Activated CD4-positive, alpha-beta T cell treated with anti-CD3 and anti-CD28 coated beads, Interleukin-2, amount 50 U/mL, for 48 hours (primary cell): ENCODE measurements at regions not wholly inside any gene's neighbourhood (a gene's known extent, or its start where the extent isn't known, plus 50 kb on each side); places are given as distances from the start of the nearest gene placed in this dataset.
"Not testable (repeated sequence)": the region's sequence is repeated elsewhere in the genome, so short reads cannot be mapped to it uniquely, and the experiment has no call there.

Experiments
- DNase-seq, 2 experiments: peaks; one replicate each; pipeline ENCODE4 v3.0.0-alpha.2; 2020

DNA sequence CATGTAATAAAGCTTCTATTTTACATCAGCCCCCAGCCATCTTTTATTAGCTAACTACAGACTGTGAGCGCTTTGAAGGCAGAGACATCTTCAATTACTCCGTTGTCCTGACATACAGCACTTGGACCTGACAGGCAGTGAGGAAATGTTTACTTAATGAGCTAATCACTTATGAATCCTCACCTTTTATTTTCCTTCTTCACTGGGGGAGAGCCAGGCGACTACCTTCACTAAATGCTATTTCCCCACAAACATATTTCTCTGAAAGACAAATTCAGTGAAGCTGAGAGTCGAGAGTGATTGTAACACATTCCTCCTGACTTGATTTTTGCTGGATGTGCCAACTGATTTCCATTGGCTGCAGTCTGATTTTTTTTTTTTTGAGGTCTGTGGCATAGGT, 192.1 kb upstream of the CLINT1 start:
- DNase-seq = no peak

DNA sequence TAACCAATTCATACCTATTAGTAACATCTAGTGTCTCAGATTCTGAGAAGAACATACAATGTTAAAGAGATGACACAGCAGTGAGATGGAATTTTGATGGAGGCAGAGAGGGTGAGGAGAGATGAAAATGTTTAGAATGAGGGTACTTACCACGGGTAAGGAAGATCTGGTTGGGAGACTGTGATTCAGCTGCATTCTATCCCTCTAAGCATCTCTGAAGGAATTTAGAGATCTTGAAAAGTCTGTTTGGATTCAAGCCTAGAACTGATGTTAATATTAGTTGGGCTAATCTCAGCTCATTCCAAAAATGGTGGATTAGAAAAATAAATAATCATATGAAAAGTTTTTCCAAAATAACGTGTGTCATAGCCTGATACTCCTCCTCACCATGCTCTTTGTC, 191.5 kb upstream of the CLINT1 start:
- DNase-seq = no peak

DNA sequence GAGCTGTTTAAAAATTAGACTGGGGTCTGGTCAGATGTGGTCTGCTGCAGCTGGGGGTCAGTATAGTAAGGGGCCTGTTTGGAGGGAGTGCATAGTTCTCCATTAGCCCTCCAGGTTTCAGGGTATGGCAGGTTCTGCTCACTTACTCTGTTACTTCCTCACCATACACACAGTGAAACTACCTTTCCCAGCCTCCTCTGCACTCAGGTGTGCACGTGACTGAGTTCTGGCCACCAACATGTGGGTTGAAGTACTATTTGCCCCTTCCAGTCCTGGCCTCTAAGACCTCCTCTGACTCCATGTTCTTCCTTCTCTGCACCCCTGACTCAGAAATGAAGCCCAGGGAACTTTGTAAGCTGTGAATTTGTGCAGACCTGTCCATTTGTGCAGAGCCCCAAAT, 190.5 kb upstream of the CLINT1 start:
- no peak for DNase-seq

DNA sequence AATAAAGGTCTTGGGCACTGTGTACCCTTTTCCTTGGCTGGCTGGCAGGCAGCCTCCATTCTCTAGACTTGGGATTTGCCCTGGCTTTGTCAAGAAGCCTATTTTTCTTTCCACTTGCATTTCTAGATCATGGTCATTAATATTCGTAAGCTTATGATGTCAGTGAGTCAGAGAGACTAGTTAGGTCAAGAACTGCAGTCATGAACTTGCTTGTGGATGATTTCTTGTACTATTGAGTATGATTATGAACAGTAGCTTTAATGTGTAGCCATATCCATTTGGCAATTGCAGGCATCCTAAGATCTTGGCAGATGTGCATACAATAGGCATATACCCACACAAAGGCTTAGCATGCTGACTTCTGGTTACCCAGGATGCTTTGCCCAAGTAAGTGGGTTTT, 186.8 kb upstream of the CLINT1 start:
- no peak for DNase-seq

DNA sequence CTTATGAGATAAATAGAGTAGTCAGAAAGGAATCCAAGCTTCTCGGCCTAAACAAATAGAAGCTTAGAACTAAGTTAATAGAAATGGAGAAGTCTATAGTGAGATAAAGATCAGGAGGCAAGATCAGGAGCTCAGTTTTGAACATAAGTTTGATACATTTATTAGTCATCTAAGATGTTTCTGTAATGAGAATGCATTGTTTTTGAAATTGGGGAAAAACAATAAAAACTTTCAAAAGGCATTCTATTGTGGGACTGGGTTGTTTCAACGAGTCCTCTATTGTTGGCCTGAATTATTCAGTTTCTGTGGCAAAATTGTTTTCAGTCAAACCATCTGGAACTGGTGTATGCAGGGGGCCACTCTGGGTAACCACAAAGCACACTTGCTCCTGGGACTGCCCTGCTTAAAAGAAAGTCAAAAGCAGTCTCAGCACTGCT, 181.0 kb upstream of the CLINT1 start:
- DNase-seq = no peak

DNA sequence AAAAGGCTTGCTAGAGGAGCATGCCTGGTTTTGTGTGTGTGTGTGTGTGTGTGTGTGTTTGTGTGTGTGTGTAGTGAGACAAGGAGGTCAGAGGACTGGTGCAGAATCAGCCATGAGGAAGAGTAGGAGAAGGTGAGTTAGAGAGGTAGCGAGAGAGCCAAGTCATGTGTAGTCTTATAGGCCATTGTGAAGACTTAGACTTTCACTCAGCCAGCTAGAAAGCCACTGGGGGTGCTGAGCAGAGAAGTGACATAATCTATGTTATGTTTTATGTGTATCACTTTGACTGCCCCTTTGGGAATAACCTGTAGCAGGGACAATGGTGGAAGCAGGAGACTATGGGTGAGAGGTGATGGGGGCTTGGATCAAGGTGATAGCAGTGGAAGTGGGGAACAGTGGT, 180.5 kb upstream of the CLINT1 start:
- DNase-seq = no peak

DNA sequence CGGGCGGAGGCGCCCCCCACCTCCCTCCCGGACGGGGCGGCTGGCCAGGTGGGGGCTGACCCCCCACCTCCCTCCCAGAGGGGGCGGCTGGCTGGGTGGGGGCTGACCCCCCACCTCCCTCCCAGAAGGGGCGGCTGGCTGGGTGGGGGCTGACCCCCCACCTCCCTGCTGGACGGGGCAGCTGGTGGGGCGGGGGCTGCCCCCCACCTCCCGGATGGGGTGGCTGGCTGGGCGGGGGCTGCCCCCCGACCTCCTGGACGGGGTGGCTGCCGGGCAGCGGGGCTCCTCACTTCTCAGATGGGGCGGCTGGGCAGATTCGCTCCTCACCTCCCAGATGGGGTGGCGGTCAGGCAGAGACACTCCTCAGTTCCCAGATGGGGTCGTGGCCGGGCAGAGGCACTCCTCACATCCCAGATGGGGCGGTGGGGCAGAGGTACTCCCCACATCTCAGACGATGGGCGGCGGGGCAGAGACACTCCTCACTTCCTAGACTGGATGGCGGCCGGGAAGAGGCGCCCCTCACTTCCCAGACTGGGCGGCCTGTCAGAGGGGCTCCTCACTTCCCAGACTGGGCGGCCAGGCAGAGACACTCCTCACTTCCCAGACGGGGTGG, 178.1 kb upstream of the CLINT1 start:
- not testable (repeated sequence) for DNase-seq

DNA sequence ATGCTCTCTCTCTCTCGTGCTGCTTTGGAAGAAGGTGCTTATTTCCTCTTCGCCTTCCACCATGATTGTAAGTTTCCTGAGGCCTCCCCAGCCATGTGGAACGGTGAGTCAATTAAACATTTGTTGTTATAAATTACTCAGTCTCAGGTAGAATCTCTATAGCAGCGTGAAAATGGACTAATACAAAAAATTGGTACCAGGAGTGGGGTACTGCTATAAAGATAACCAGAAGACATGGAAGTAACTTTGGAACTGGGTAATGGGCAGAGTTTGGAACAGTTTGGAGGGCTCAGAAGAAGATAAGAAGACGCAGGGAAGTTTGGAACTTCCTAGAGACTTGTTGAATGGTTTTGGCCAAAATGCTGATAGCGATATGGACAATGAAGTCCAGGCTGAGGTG, 175.6 kb upstream of the CLINT1 start:
- DNase-seq = not testable (repeated sequence)

DNA sequence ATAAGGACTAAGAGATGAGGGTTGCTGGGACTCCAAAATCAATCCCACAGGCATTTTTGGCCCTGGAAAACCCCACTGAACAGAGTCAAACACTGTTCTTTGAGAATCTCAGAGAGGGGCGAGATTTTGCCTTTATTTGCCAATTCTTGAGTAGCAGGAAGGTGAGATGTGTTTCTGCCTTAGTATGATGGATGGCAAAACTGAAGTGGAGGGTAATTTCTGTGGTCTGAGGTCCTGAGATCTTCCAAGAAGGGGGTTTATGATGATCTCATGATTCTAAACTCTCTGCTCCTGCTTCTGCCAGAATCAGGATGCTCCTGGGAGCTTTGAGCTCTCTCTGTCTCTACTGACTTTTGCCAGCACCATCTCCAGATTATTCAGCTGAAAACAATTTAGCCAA, 174.8 kb upstream of the CLINT1 start:
- DNase-seq = no peak

DNA sequence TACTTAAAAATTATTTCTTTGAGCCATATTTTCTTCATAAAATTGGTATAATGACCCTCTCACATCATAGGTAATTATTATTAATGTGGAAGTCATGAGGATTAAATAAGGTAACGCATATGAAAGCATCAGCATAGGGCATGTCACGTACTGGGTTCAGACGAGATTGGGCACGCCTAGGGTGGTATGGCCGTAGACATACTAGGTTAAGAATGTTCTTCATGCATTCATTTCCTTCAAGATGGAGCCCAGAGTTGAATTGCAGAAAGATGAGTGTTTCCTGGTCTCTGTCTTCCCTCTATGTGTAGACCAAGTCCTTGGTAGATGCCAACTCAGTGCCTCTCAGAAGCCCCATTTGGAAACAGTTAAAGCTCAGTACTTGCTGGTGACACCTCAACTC, 174.1 kb upstream of the CLINT1 start:
- DNase-seq = no peak

DNA sequence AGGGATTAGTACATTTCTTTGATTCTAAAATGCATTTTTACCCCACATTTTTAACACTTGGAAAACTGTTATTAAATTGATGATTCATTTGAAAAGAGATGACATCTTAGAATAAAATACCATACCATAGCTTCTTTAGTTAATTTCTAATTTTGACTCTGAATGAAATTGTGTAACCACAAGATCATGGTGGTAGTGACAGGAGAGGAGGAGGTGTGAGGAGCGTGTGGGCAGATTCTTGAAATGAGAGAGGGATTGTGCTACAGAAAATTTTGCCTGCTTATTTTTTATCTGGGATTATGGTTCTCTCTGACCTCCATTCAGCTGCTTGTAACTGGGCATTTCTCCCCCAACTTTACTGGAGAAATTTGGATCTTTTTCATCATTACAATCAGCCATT, 173.3 kb upstream of the CLINT1 start:
- no peak for DNase-seq

DNA sequence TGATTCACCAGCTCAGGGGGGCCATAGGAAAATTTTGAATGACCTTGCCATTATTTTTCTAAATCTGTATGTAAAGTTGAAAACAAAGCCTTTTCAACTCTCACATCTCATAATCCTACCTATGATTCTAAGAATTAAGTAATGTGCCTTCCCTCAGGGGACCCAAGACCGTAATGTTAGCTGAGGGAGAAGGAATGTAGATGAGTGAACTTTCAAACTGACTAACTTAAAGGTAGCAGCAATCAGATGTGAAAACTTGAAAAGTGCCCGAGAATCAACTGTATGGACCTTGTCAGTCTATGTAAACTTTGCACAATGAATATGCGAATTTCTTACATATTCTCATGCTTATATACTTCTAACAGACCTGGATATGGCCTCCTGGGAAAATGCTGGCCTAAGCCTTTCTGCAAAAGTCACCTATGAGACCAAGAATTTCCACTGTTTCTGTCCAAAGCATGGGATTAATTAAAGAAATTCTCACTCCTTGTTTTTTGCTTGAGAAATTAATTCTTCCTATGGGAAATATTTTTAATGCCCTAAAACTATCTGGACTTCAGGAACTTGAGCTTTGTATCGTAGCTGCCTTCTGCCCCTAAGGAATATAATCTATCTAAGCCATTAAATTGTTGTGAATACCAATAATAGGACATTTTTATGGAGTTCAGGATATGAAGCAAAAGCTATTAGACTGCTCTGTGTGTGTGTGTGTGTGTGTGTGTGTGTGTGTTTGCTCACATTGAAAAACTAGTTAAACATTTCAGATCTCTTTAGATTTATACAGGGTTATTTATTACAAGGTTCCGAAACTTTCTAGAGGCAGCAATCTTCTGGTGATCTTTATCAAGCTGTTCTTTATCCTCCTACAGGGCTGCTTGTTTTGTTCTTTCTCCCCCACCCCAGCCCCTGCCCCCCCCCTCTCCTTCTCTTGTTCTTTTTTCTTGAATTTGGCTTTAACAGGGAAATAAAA, 169.1 kb upstream of the CLINT1 start:
- no peak for DNase-seq

DNA sequence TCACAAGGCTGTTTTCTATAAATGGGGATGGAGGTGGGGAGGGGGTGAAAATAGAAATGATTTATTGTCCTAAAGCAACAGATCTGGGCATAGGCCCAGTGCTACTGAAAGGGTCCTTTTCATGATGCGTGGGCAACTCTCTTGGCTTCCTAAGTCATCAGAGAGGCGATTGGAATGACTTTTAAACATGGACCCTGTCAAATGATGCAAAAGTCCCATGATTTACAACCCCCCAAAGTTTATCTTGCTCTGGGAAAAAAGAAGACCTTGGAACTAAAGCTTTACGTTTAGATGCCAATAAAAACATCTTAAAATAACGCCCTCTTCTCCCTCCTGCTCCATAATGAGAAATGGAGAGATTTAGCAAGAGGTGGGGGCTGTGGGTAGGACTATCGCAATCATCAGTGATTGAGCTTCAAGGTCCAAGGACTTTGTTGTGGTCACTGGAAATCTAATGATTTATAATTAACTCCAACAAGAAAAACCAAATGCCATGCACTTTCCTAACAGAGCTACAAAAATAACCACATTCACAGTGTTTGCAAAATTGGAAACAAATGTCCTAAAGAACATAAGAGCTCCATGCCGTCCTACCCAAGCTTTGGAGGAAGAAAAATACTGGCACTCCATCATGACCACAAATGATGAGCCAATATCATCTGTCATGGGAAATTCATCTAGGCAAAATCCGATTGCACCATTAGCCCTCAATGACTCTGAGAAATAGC, 167.5 kb upstream of the CLINT1 start:
- no peak for DNase-seq

DNA sequence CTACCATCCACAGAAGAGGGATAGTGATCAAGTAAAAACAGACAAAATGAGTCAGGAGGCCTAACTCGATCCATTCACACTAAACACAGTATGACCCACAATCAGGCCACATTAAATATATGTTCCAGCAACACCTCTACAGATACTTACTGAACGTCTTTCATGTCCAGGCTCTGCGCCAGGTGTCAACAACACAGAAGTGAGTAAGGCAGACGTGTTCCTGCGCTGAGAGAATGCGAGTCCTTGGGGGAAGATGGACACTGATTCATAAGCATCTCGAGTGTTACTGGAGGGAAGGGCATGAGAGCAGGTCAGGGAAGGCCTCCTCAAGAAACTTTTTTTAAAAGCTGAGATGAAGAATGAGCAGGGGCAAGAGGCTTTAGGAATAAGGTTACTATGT, 164.3 kb upstream of the CLINT1 start:
- no peak for DNase-seq

DNA sequence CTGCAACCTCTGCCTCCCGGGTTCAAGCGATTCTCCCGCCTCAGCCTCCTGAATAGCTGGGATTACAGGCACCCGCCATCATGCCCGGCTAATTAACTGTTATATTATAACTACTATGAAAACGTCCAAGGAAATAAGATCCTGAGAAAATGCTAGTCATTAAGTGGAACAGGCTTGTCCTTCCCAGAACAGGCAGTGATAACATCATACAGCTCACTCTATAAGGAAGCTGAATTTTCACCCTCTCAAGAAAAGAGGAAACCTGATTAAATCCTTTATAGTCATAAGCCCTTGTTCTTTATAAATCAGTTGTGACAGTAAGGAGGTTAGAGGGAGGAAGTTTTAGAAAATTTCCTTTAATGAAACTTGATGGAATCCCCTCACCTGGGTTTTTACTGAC, 163.9 kb upstream of the CLINT1 start:
- no peak for DNase-seq

DNA sequence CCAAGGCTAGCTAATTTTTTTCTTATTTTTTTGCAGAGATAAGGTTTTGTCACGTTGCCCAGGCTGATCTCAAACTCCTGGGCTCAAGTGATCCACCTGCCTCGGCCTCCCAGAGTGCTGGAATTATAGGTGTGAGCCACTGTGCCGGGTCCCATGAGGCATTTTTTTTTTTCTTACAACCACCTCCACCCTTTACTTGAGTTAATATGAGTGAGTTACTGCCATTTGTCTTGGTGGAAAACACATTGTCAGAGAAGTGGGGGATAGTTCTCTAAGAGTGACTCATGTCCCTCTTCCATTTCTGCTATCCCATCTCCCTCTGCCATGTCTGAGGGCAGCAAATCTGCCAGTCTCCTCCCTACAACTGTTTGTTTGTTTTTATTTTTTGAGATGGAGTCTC, 163.4 kb upstream of the CLINT1 start:
- DNase-seq = no peak

DNA sequence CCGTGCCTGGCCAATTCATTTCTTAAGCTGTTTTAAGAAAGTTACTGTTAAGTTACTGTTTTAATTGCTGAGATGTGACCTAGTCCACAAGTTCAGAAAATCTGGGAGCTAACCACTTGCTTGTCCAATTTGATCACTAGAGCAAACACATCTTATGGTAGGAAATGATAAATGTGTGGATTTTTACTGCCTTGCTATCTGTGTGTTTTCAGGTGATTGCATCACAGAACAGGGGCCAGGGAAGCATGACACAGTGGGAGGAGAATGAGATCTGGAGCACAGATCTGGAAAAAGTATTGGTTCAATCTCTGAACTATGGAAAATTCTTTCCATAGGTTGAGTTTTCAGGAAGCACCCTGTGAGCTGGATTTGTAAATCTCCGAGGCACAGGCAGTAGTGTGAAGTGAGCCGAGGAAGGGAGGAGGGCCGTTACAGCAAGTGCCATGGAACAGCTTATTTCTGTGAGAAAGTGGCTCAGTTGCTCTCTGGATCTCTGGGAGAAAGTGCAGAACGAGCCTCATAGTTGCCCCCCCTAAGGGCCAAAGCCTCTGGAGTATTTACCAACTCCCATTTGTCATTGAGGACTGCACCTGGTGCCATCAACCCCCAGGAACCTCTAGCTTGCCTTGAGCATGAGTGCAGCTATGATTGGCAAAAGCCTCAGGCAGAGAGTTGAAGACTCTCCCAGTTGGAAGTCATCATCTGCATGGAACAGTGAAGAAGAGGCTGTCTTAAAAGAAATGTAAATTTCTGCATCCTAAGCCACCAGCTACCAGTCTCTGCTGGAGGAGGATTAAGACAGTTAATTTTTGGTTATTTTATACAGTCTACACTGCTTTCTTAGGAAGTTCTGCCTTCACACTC, 161.8 kb upstream of the CLINT1 start:
- no peak for DNase-seq

DNA sequence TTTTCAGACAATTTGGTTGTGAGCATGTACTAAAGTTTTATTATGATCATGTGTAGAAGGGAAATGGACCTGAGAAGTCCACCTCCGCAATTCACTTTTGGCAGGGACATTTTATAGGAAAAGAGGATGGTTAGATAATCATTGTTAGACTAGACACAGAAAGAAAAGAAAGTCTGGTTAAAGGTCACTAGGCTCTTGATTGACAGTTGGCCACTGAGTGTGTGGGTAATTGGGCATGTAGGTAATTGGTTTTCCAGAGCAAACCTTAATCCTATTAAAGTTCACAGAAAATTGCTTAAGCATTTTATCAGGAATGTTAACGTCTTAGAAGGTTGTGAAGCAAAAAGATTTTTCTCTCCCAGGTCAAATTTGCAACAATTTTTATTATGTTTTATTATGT, 158.5 kb upstream of the CLINT1 start:
- DNase-seq = no peak

DNA sequence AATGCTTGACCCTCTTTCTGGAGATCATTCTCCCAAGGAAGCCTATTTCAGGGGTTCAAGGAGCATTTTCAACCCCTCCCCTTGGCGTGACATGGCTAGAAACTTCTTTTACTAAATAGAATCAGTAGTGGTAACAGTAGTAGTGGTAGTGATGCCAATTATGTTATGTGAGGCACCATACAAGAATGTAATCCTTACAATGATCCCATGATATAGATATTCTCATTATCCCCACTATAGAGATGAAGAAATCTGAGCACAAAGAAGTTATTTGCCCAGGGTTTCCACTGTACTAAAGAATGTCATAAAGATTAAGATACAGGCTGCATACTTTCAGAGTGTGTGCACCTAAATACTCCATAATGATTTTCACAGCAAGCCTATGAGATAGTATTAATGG, 155.4 kb upstream of the CLINT1 start:
- DNase-seq = no peak

DNA sequence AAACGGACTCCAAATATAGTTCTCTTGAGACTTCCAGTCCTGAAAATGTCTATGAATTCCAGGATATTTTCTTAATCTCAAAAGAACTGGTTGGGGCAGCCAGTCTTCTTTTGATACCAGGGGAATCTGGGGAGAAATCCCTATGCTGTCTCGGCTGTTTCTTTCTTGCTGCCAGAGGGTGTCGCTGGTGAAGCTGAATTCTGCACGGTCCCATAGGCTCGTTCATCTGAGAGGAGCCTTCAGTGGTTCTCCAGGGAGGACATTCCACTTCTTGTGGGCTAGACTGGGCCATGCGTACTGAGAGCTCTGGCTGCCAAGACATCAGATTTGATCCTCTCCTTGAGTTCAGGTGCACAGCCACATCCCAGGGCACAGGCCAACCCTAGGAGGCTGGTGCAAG, 155.0 kb upstream of the CLINT1 start:
- no peak for DNase-seq

DNA sequence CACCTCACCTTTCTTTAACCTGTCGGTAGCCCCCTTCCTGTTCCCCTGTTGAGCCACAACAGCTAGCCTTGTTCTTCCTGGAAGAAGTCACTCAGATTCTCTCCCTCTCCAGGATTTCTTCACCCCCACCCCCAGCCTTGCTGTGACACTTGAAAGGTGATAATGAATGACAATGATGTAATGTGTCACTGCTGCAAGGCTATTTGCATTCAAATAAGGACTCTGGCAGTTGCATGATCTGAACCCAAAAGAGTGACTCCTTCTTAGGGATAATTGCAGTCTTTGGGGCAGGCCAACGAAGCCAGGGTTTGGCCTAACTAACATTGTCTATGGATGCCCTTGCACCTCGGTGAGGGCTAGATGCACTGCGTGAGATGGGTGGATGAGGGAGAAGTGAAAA, 154.4 kb upstream of the CLINT1 start:
- no peak for DNase-seq

DNA sequence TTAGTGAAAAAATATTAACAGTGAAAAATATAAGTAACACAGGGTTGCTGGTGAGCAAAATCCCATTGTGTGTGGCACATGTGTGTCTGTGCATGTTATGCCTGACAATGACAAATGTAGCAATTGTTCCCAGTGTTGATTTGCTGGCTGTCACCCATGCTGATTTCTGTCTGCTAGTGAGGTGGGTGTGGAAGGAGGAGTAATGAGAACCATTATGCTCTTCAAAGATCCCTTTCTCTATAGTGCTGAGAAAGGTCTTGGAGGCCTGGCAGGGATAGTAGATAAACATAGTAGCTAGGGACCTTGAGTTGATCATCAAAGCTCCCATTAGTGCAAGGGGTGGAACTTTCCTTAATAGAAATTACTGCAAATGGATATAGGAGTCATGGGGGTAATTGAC, 152.5 kb upstream of the CLINT1 start:
- no peak for DNase-seq

DNA sequence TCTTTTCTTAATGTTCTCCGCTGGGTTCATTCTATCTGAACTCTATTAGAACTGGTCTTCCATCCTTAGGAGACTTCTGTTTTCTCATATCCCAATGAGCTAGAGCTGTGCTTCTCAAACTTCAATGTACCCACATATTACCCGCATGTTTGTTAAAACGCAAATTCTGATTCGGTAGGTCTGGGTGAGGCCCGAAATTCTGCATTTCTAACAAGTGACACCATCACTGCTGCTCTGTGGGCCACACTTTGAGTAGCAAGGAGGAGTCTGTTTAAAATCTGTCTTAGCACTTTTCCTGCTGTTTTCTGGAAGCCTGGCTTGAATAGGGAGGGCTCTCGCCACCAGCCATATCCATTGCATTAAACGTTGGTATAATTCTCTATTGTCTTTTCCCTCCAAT, 151.9 kb upstream of the CLINT1 start:
- DNase-seq = no peak
